Activated CD8-positive, alpha-beta T cell treated with anti-CD3 and anti-CD28 coated beads for 36 hours (primary cell): ENCODE measurements at regions not wholly inside any gene's neighbourhood (a gene's known extent, or its start where the extent isn't known, plus 50 kb on each side); places are given as distances from the start of the nearest gene placed in this dataset.

Experiments used
- ATAC-seq: fragments of 200-7000 bp; cut with Tn5 transposase; one replicate; pipeline ENCODE4 v1.10.0; 2021; ENCODE audit warnings: mild to moderate bottlenecking, moderate library complexity
- CTCF ChIA-PET: fragments of 350-600 bp; sonication (Branson Sonifier 250); formaldehyde crosslinking; loops from one replicate; lab custom pipeline; 2021; ENCODE audit warnings: antibody characterized with exemption; lab: Charles Lee
- POLR2A ChIA-PET: fragments of 350-600 bp; sonication (Branson Sonifier 250); formaldehyde crosslinking; loops from one replicate; lab custom pipeline; 2021; ENCODE audit warnings: antibody characterized with exemption; lab: Charles Lee
- DNase-seq: peaks from one replicate; pipeline ENCODE4 v3.0.0-alpha.2; 2020
- H3K27ac Mint-ChIP-seq: one replicate; pipeline ENCODE4 v1.8.0; 2021; ENCODE audit warnings: mild to moderate bottlenecking, mixed read lengths
- H3K27me3 Mint-ChIP-seq: one replicate; pipeline ENCODE4 v1.8.0; 2021; ENCODE audit warnings: mixed read lengths
- H3K36me3 Mint-ChIP-seq: one replicate; pipeline ENCODE4 v1.8.0; 2021; ENCODE audit warnings: low read depth, mixed read lengths
- H3K4me1 Mint-ChIP-seq: one replicate; pipeline ENCODE4 v1.8.0; 2021; ENCODE audit warnings: low read depth, mixed read lengths
- H3K4me3 Mint-ChIP-seq: one replicate; pipeline ENCODE4 v1.8.0; 2021; ENCODE audit warnings: mild to moderate bottlenecking, moderate library complexity, mixed read lengths
- H3K9me3 Mint-ChIP-seq: one replicate; pipeline ENCODE4 v1.8.0; 2021; ENCODE audit warnings: mixed read lengths
- intact Hi-C: fragments of 100-400 bp; cut with micrococcal nuclease; formaldehyde crosslinking; loops from one replicate; pipeline ENCODE4 v1.10.0; 2022
- TF ChIP-seq, protein P1 (sequence below): fragments of 200-600 bp; IDR thresholded peaks from one replicate; pipeline ENCODE4 v1.8.0; 2022; ENCODE audit warnings: antibody characterized with exemption, mild to moderate bottlenecking

DNA sequence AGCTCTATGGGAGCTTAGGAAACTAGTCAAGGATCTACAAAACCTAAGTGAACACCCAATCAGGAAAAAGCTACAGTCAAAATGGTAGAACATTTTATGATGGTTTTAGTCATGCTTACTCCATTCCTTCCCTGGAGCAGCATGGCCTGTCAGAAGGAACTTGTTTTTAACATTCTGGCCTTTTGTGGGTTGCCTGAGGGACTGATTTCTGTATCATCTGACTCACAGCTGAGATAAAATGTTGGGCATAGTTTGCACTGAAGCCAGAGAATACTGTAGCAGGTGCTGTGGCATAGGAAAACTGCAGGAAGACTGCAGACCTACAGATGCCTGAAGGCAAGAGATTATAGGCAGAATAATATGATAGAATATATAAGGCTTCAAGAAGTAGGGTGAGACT lies 719.6 kb upstream of the GRAMD2B start:
- intact Hi-C loops: no loop called here
- Mint-ChIP-seq H3K27ac (no peak overlapping the region), H3K36me3 (no peaks in the 10 kb centered on the region), H3K9me3 (peaks cover 17% of the 10 kb centered on the region), H3K27me3 (no peaks in the 10 kb centered on the region), H3K4me1 (no peaks in the 10 kb centered on the region), H3K4me3 (no peak overlapping the region)
- TF ChIP-seq, protein P1, sequence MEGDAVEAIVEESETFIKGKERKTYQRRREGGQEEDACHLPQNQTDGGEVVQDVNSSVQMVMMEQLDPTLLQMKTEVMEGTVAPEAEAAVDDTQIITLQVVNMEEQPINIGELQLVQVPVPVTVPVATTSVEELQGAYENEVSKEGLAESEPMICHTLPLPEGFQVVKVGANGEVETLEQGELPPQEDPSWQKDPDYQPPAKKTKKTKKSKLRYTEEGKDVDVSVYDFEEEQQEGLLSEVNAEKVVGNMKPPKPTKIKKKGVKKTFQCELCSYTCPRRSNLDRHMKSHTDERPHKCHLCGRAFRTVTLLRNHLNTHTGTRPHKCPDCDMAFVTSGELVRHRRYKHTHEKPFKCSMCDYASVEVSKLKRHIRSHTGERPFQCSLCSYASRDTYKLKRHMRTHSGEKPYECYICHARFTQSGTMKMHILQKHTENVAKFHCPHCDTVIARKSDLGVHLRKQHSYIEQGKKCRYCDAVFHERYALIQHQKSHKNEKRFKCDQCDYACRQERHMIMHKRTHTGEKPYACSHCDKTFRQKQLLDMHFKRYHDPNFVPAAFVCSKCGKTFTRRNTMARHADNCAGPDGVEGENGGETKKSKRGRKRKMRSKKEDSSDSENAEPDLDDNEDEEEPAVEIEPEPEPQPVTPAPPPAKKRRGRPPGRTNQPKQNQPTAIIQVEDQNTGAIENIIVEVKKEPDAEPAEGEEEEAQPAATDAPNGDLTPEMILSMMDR: no peak
- ATAC-seq: no peak
- CTCF ChIA-PET: no interaction called here
- POLR2A ChIA-PET: no interaction called here
- DNase-seq: no peak

DNA sequence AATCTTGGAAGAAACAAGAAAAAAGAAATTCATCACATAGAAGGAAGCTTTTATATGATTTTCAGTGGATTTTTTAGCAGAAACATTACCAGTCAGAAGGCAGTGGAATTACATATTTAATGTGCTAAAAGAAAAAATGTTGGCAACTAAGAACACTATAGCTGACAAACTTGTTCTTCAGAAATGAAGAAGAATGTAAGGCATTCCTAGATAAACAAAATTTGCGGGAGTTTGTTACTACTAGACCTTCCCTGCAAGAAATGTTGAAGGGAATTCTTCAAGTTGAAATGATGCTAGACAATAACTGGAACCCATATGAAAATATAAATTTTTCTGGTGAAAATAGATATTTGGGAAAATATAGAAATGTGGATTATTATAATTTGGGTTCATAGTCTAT lies 718.3 kb upstream of the GRAMD2B start:
- Mint-ChIP-seq H3K4me1 (no peaks in the 10 kb centered on the region), H3K27me3 (no peaks in the 10 kb centered on the region), H3K36me3 (no peaks in the 10 kb centered on the region), H3K9me3 (peaks cover 27% of the 10 kb centered on the region), H3K27ac (no peak overlapping the region), H3K4me3 (no peak overlapping the region)
- DNase-seq: no peak
- TF ChIP-seq, protein P1: no peak
- intact Hi-C loops: no loop called here
- ATAC-seq: no peak
- ChIA-PET POLR2A (no interaction called here), CTCF (no interaction called here)

DNA sequence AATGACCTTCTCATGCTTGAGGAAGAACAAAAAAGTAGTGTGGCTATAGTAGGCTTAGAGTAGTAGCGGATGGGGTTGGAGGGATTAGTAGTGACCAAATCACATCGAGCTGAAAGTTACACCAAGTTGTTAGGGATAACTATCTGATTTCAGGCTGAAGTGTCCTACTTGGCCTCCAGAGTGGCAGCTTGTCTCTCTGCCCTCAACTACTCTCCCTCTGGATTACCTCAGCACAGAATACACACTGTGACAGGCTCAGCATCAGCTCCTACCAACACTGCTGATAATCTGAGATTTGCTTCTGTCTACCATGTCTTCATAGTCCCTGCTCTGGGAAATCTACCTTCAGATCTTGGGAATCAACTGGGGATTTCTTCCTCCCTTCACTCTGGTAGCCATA lies 714.6 kb upstream of the GRAMD2B start:
- ChIA-PET CTCF (no interaction called here), POLR2A (no interaction called here)
- Mint-ChIP-seq H3K36me3 (no peaks in the 10 kb centered on the region), H3K27me3 (no peaks in the 10 kb centered on the region), H3K4me1 (no peaks in the 10 kb centered on the region), H3K27ac (no peak overlapping the region), H3K4me3 (no peak overlapping the region), H3K9me3 (peaks cover 27% of the 10 kb centered on the region)
- no peak for ATAC-seq
- intact Hi-C loops: no loop called here
- DNase-seq: no peak
- TF ChIP-seq, protein P1: no peak

DNA sequence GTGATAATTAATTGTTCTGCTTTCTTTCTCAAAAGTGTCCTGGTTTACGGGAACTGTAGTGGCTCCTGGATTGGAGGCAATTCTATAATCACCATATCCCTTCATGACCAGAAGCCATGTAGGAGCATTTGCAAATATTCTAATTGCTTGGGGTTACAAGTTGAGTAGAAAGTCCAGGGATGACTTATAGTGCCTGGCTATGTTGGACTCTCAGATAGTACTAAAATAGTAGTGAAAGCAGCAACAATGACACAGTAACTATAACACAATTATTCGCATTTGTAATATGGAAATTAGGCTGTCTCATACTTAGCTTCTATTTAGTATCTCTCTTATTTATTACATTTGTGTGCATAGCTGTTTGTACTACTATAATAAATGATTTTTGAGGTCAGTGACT lies 712.5 kb upstream of the GRAMD2B start:
- Mint-ChIP-seq H3K9me3 (peaks cover 15% of the 10 kb centered on the region), H3K36me3 (no peaks in the 10 kb centered on the region), H3K4me3 (no peak overlapping the region), H3K27ac (no peak overlapping the region), H3K4me1 (no peaks in the 10 kb centered on the region), H3K27me3 (no peaks in the 10 kb centered on the region)
- TF ChIP-seq, protein P1: no peak
- POLR2A ChIA-PET: no interaction called here
- intact Hi-C loops: no loop called here
- CTCF ChIA-PET: no interaction called here
- ATAC-seq (no peak), DNase-seq (no peak)

DNA sequence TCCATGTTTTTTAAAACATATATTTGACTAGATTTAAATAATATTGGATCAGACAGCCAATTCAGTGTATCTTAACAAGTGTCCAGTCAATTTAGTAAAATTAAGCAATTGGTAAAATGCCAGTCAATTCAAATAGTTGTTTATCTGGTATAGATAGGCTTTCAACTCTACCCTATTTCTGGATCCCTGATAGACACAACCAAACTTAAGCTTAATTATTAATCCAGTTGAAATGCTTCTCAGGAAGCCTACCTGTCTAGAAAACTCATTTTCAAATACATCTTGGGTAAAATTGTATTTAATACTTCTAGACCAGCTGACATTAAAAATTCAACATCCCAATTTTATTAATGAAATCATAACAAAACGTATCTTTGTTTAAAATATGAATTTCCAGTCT lies 710.8 kb upstream of the GRAMD2B start:
- DNase-seq (no peak), ATAC-seq (no peak)
- Mint-ChIP-seq H3K27ac (no peak overlapping the region), H3K27me3 (no peaks in the 10 kb centered on the region), H3K4me1 (no peaks in the 10 kb centered on the region), H3K36me3 (no peaks in the 10 kb centered on the region), H3K9me3 (peaks cover 10% of the 10 kb centered on the region), H3K4me3 (no peak overlapping the region)
- ChIA-PET CTCF (no interaction called here), POLR2A (no interaction called here)
- intact Hi-C loops: no loop called here
- TF ChIP-seq, protein P1: no peak
